PC-3 (cell line): ENCODE measurements at regions not wholly inside any gene's neighbourhood (a gene's known extent, or its start where the extent isn't known, plus 50 kb on each side); places are given as distances from the start of the nearest gene placed in this dataset.

Experiments
- ATAC-seq: fragments of 200-7000 bp; cut with Tn5 transposase; 2 replicates; pipeline ENCODE4 v1.9.1; 2020; ENCODE audit warnings: mild to moderate bottlenecking, moderate library complexity
- BruUV-seq: library from RNA; stranded (reverse); fragments of 400-500 nt; replicated peaks from 2 replicates; lab custom pipeline; 2021; lab: Mats Ljungman, UMichigan
- CTCF ChIA-PET: fragments of 300-600 bp; sonication (Branson Sonifier 250); formaldehyde crosslinking; loops from one replicate; lab custom pipeline; 2022; ENCODE audit warnings: antibody characterized with exemption; lab: Charles Lee
- POLR2A ChIA-PET: fragments of 300-600 bp; sonication (Branson Sonifier 250); formaldehyde crosslinking; loops from one replicate; lab custom pipeline; 2022; ENCODE audit warnings: antibody characterized with exemption; ENCODE audit not compliant: unreplicated experiment; lab: Charles Lee
- DNase-seq: peaks from one replicate; pipeline ENCODE4 v3.0.0-alpha.2; 2015
- H2AFZ ChIP-seq: fragments of 300-600 bp; sonication (generic); 2 replicates; pipeline ENCODE4 v1.6.0; 2016; ENCODE audit warnings: antibody characterized with exemption, low read length
- H3F3A ChIP-seq: fragments of 300-600 bp; sonication (generic); one replicate; pipeline ENCODE4 v1.6.0; 2017; ENCODE audit warnings: antibody characterized with exemption, low read length, control low read depth, mild to moderate bottlenecking; ENCODE audit not compliant: unreplicated experiment
- H3K27ac ChIP-seq: fragments of 300-600 bp; sonication (generic); 2 replicates; pipeline ENCODE4 v1.5.1; 2016; ENCODE audit warnings: mild to moderate bottlenecking, low read length
- H3K27me3 ChIP-seq: fragments of 300-600 bp; sonication (generic); 2 replicates; pipeline ENCODE4 v1.6.1; 2016; ENCODE audit warnings: low read length, mixed read lengths
- H3K36me3 ChIP-seq: fragments of 300-600 bp; sonication (generic); 2 replicates; pipeline ENCODE4 v1.6.1; 2016; ENCODE audit warnings: low read depth, mixed run types, low read length, mixed read lengths
- H3K4me1 ChIP-seq: fragments of 300-600 bp; sonication (generic); 2 replicates; pipeline ENCODE4 v1.5.1; 2016; ENCODE audit warnings: low read length; ENCODE audit not compliant: insufficient read depth
- H3K4me2 ChIP-seq: fragments of 300-600 bp; sonication (generic); 2 replicates; pipeline ENCODE4 v1.6.0; 2016; ENCODE audit warnings: low read length
- H3K4me3 ChIP-seq: fragments of 300-600 bp; sonication (generic); 2 replicates; pipeline ENCODE4 v1.5.1; 2016; ENCODE audit warnings: mild to moderate bottlenecking, low read length, mixed read lengths
- H3K79me2 ChIP-seq: fragments of 300-600 bp; sonication (generic); 2 replicates; pipeline ENCODE4 v1.6.1; 2017; ENCODE audit warnings: low read length, mixed read lengths
- H3K9ac ChIP-seq: fragments of 300-600 bp; sonication (generic); 2 replicates; pipeline ENCODE4 v1.6.0; 2016; ENCODE audit warnings: mild to moderate bottlenecking, low read length
- H3K9me2 ChIP-seq: fragments of 300-600 bp; sonication (generic); replicated peaks from 2 replicates; pipeline ENCODE4 v1.6.1; 2016; ENCODE audit warnings: mixed run types, low read length, mixed read lengths
- H3K9me3 ChIP-seq: fragments of 300-600 bp; sonication (generic); 2 replicates; pipeline ENCODE4 v1.6.1; 2016; ENCODE audit warnings: low read length, mixed read lengths
- H4K20me1 ChIP-seq: fragments of 300-600 bp; sonication (generic); 2 replicates; pipeline ENCODE4 v1.6.1; 2016; ENCODE audit warnings: low read length, mixed read lengths
- CTCF ChIP-seq: fragments of 300-600 bp; sonication (generic); conservative IDR thresholded peaks from 2 replicates; pipeline ENCODE4 v1.5.1; 2017; ENCODE audit warnings: antibody characterized with exemption, low read depth, mild to moderate bottlenecking, low read length
- EZH2 ChIP-seq: fragments of 300-600 bp; sonication (generic); IDR thresholded peaks from one replicate; pipeline ENCODE4 v1.6.1; 2017; ENCODE audit warnings: antibody characterized with exemption, mild to moderate bottlenecking, low read length; ENCODE audit not compliant: unreplicated experiment
- EZH2phosphoT487 ChIP-seq: fragments of 300-600 bp; sonication (generic); IDR thresholded peaks from 2 replicates; pipeline ENCODE4 v1.6.1; 2018; ENCODE audit warnings: mild to moderate bottlenecking, antibody characterized with exemption, low read length, borderline replicate concordance
- intact Hi-C: fragments of 100-400 bp; cut with micrococcal nuclease; formaldehyde crosslinking; loops from 2 replicates; pipeline ENCODE4 v1.9.0; 2023

GRCh38 chrX:75892749-75893148, 107.7 kb upstream of the MAGEE2 start:
- no peak overlapping the region for H3K27ac ChIP-seq
- H3K9me3 ChIP-seq, result no peaks in the 10 kb centered on the region
- H3F3A ChIP-seq, result no peaks in the 10 kb centered on the region
- H3K4me1 ChIP-seq, result no peaks in the 10 kb centered on the region
- H3K4me3 ChIP-seq, result no peak overlapping the region
- H3K9ac ChIP-seq, result no peak overlapping the region
- H3K9me2 ChIP-seq, result no peaks in the 10 kb centered on the region
- no peaks in the 10 kb centered on the region for H3K79me2 ChIP-seq
- no peak overlapping the region for H2AFZ ChIP-seq
- no peaks in the 10 kb centered on the region for H3K27me3 ChIP-seq
- TF ChIP-seq EZH2phosphoT487 (no peak), EZH2 (no peak), CTCF (no peak)
- ATAC-seq, result no peak
- BruUV-seq, result no TSS peak
- ChIA-PET POLR2A (no interaction called here), CTCF (no interaction called here)
- intact Hi-C loops, result no loop called here
- no peak overlapping the region for H3K4me2 ChIP-seq
- DNase-seq, result no peak
- H4K20me1 ChIP-seq, result no peaks in the 10 kb centered on the region
- no peaks in the 10 kb centered on the region for H3K36me3 ChIP-seq

GRCh38 chrX:75893281-75893680, 108.2 kb upstream of the MAGEE2 start:
- no peaks in the 10 kb centered on the region for H3K9me2 ChIP-seq
- POLR2A ChIA-PET, result no interaction called here
- no peak overlapping the region for H3K9ac ChIP-seq
- TF ChIP-seq EZH2 (no peak), EZH2phosphoT487 (no peak), CTCF (no peak)
- BruUV-seq, result no TSS peak
- H3F3A ChIP-seq, result no peaks in the 10 kb centered on the region
- no peaks in the 10 kb centered on the region for H3K9me3 ChIP-seq
- no peak overlapping the region for H3K4me2 ChIP-seq
- DNase-seq (no peak), ATAC-seq (no peak)
- no peak overlapping the region for H3K4me3 ChIP-seq
- no peak overlapping the region for H2AFZ ChIP-seq
- no peaks in the 10 kb centered on the region for H3K36me3 ChIP-seq
- intact Hi-C loops, result no loop called here
- H4K20me1 ChIP-seq, result no peaks in the 10 kb centered on the region
- H3K4me1 ChIP-seq, result no peaks in the 10 kb centered on the region
- CTCF ChIA-PET, result no interaction called here
- H3K79me2 ChIP-seq, result no peaks in the 10 kb centered on the region
- H3K27me3 ChIP-seq, result no peaks in the 10 kb centered on the region
- H3K27ac ChIP-seq, result no peak overlapping the region

- no peaks in the 10 kb centered on the region for H3F3A ChIP-seq
- ATAC-seq (no peak), DNase-seq (no peak)
- H2AFZ ChIP-seq, result no peak overlapping the region
- no peak overlapping the region for H3K27ac ChIP-seq
- H4K20me1 ChIP-seq, result no peaks in the 10 kb centered on the region
- H3K27me3 ChIP-seq, result no peaks in the 10 kb centered on the region
- H3K79me2 ChIP-seq, result no peaks in the 10 kb centered on the region
- H3K9me3 ChIP-seq, result no peaks in the 10 kb centered on the region
- CTCF ChIA-PET, result no interaction called here
- no peaks in the 10 kb centered on the region for H3K36me3 ChIP-seq
- H3K4me2 ChIP-seq, result no peak overlapping the region
- no TSS peak for BruUV-seq
- H3K9me2 ChIP-seq, result no peaks in the 10 kb centered on the region
- H3K4me3 ChIP-seq, result no peak overlapping the region
- POLR2A ChIA-PET, result no interaction called here
- no peak for TF ChIP-seq EZH2
- no peaks in the 10 kb centered on the region for H3K4me1 ChIP-seq
- intact Hi-C loops, result no loop called here
- no peak overlapping the region for H3K9ac ChIP-seq
These were observed 126.7 kb upstream of the MAGEE2 start for GRCh38 chrX:75911716-75912115.
